Keratinocyte (primary cell): ENCODE measurements at regions not wholly inside any gene's neighbourhood (a gene's known extent, or its start where the extent isn't known, plus 50 kb on each side); places are given as distances from the start of the nearest gene placed in this dataset.

Experiments used
- DNase-seq: peaks from one replicate; pipeline ENCODE4 v3.0.0-alpha.2; 2011; ENCODE audit warnings: low read depth, missing footprints, low spot score
- FAIRE-seq: peaks from 2 replicates; lab custom pipeline; 2011; peaks lifted over from hg19 to GRCh38; lab: Jason Lieb, UNC
- H2AFZ ChIP-seq: 2 replicates; pipeline ENCODE4 v1.6.0; 2012; ENCODE audit warnings: low read length, control low read depth, inconsistent platforms; ENCODE audit not compliant: control insufficient read depth
- H3K27ac ChIP-seq: 2 replicates; pipeline ENCODE4 v1.5.1; 2011; ENCODE audit warnings: low read length; ENCODE audit not compliant: control insufficient read depth, insufficient read depth
- H3K27me3 ChIP-seq: 3 replicates; pipeline ENCODE4 v1.6.0; 2011; ENCODE audit warnings: low read length; ENCODE audit not compliant: control insufficient read depth, insufficient read depth; ENCODE audit errors: extremely low read depth
- H3K36me3 ChIP-seq, 2 experiments: 2 replicates in 1 of 2; 3 replicates in 1 of 2; pipeline ENCODE4 v1.5.1; 2011; ENCODE audit warnings: low read length in 2 of 2, mild to moderate bottlenecking in 1 of 2; ENCODE audit not compliant: control insufficient read depth in 2 of 2, insufficient read depth in 2 of 2; ENCODE audit errors: extremely low read depth in 1 of 2
- H3K4me1 ChIP-seq: 3 replicates; pipeline ENCODE4 v1.5.1; 2011; ENCODE audit warnings: low read length; ENCODE audit not compliant: control insufficient read depth, insufficient read depth; ENCODE audit errors: extremely low read depth
- H3K4me2 ChIP-seq: 3 replicates; pipeline ENCODE4 v1.6.0; 2011; ENCODE audit warnings: low read depth, low read length; ENCODE audit not compliant: control insufficient read depth, insufficient read depth; ENCODE audit errors: extremely low read depth
- H3K4me3 ChIP-seq, 3 experiments: fragments of 200-600 bp in 1 of 3; sonication (generic) in 1 of 3; 2 replicates in 2 of 3; 3 replicates in 1 of 3; pipeline ENCODE4 v1.5.1; 2011 to 2016; ENCODE audit warnings: low read length in 3 of 3, mild to moderate bottlenecking in 3 of 3, control low read depth in 2 of 3, inconsistent platforms in 1 of 3, low read depth in 1 of 3, mixed read lengths in 1 of 3, mixed run types in 1 of 3, moderate library complexity in 1 of 3; ENCODE audit not compliant: control insufficient read depth in 2 of 3, insufficient read depth in 2 of 3; ENCODE audit errors: extremely low read depth in 1 of 3
- H3K79me2 ChIP-seq: 2 replicates; pipeline ENCODE4 v1.6.0; 2012; ENCODE audit warnings: low read length; ENCODE audit not compliant: control insufficient read depth, insufficient read depth
- H3K9ac ChIP-seq: 3 replicates; pipeline ENCODE4 v1.6.0; 2011; ENCODE audit warnings: low read length; ENCODE audit not compliant: control insufficient read depth, insufficient read depth; ENCODE audit errors: extremely low read depth
- H3K9me1 ChIP-seq: 3 replicates; pipeline ENCODE4 v1.6.0; 2011; ENCODE audit warnings: low read length; ENCODE audit not compliant: control insufficient read depth, insufficient read depth; ENCODE audit errors: extremely low read depth
- H3K9me3 ChIP-seq: 2 replicates; pipeline ENCODE4 v1.5.1; 2012; ENCODE audit warnings: low read depth, low read length; ENCODE audit not compliant: control insufficient read depth
- H4K20me1 ChIP-seq: 3 replicates; pipeline ENCODE4 v1.6.0; 2011; ENCODE audit warnings: low read length; ENCODE audit not compliant: control insufficient read depth, insufficient read depth; ENCODE audit errors: extremely low read depth
- CTCF ChIP-seq, 3 experiments: IDR thresholded peaks in 1 of 3; conservative IDR thresholded peaks in 1 of 3; optimal IDR thresholded peaks in 1 of 3; 2 replicates in 2 of 3; 3 replicates in 1 of 3; pipeline versions ENCODE3 to v1.5.1; 2011; ENCODE audit warnings: low read length in 3 of 3, mild to moderate bottlenecking in 3 of 3, moderate library complexity in 2 of 3, control low read depth in 1 of 3, inconsistent platforms in 1 of 3; ENCODE audit not compliant: insufficient read depth in 2 of 3; ENCODE audit errors: extremely low read depth in 1 of 3
- EZH2 ChIP-seq: IDR thresholded peaks from one replicate; pipeline ENCODE4 v1.6.1; 2012; ENCODE audit warnings: inconsistent platforms, mild to moderate bottlenecking, low read length, moderate library complexity
- dilution Hi-C: fragments of 300-500 bp; cut with MboI; formaldehyde crosslinking; loops from one replicate; pipeline ENCODE4 v1.7.0; 2020; ENCODE audit warnings: low sequenced_read_pairs; ENCODE audit not compliant: extremely low pct_ligation_motif_present

DNA sequence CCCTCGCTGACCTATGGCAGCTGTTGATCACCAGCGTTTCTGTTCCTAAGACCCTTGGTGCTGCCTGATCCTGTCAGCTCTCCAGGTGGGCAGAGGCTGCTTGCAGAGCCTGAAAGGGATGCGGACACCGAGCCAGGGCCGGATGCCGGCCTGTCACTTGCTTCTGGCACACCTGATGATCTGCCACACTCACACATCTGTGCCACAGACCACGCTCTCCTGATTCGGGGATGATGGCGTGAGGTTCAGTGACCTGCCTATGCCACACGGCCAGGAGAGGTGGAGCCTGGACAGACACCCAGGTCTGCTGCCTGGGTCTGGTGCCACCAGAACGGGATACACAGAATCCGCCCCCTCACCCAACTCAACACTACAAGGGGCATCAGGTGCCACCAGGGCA is 129.4 kb upstream of the GLI2 start:
- no peaks in the 10 kb centered on the region for H3K9me1 ChIP-seq
- H3K4me3 ChIP-seq = no peak overlapping the region
- no peaks in the 10 kb centered on the region for H3K27me3 ChIP-seq
- H3K9me3 ChIP-seq = no peaks in the 10 kb centered on the region
- dilution Hi-C loops = no loop called here
- no peaks in the 10 kb centered on the region for H3K36me3 ChIP-seq
- DNase-seq (no peak), FAIRE-seq (no peak)
- no peak for TF ChIP-seq CTCF (optimal IDR thresholded peaks at IDR 0.05 in 1 of 3, IDR thresholded peaks at IDR 0.05 in 1 of 3, conservative IDR thresholded peaks at IDR 0.05 in 1 of 3; ENCODE audit: extremely low read depth in 1 of 3, insufficient read depth in 2 of 3, low read length in 3 of 3)
- TF ChIP-seq EZH2 = no peak
- H2AFZ ChIP-seq = no peak overlapping the region
- no peak overlapping the region for H3K27ac ChIP-seq
- H3K79me2 ChIP-seq = no peaks in the 10 kb centered on the region
- no peaks in the 10 kb centered on the region for H4K20me1 ChIP-seq
- H3K4me2 ChIP-seq = no peak overlapping the region
- peaks cover 3% of the 10 kb centered on the region for H3K4me1 ChIP-seq
- no peak overlapping the region for H3K9ac ChIP-seq

GRCh38 chr2:120606931-120607330 is 128.7 kb upstream of the GLI2 start:
- Histone ChIP-seq H3K27me3 (no peaks in the 10 kb centered on the region), H3K27ac (no peak overlapping the region), H3K36me3 (no peaks in the 10 kb centered on the region), H2AFZ (no peak overlapping the region), H3K4me3 (no peak overlapping the region), H3K9ac (no peak overlapping the region), H3K4me2 (no peak overlapping the region), H3K4me1 (peaks cover 3% of the 10 kb centered on the region), H3K79me2 (no peaks in the 10 kb centered on the region), H4K20me1 (no peaks in the 10 kb centered on the region), H3K9me3 (no peaks in the 10 kb centered on the region), H3K9me1 (no peaks in the 10 kb centered on the region)
- dilution Hi-C loops = no loop called here
- DNase-seq = no peak
- FAIRE-seq = no peak
- TF ChIP-seq CTCF (optimal IDR thresholded peaks at IDR 0.05 in 1 of 3, IDR thresholded peaks at IDR 0.05 in 1 of 3, conservative IDR thresholded peaks at IDR 0.05 in 1 of 3; ENCODE audit: extremely low read depth in 1 of 3, insufficient read depth in 2 of 3, low read length in 3 of 3) = no peak
- no peak for TF ChIP-seq EZH2
